Activated T-cell treated with anti-CD3 and anti-CD28 coated beads, Interleukin-2, amount 50 U/mL, for 72 hours (primary cell): ENCODE measurements at regions not wholly inside any gene's neighbourhood (a gene's known extent, or its start where the extent isn't known, plus 50 kb on each side); places are given as distances from the start of the nearest gene placed in this dataset.
"Not testable (repeated sequence)": the region's sequence is repeated elsewhere in the genome, so short reads cannot be mapped to it uniquely, and the experiment has no call there.

Experiments
- ATAC-seq, 2 donors: fragments of 150-1000 bp; cut with Tn5 transposase; replicated peaks in 1 of 2; 2 replicates each; pipeline ENCODE4 v1.10.0; 2021; ENCODE audit warnings: moderate library complexity in 2 of 2, mild to moderate bottlenecking in 1 of 2
- DNase-seq, 2 donors: peaks; one replicate each; pipeline ENCODE4 v3.0.0; 2021 to 2022; ENCODE audit warnings: mixed read lengths in 1 of 2
- H3K27ac Mint-ChIP-seq: one replicate; pipeline ENCODE4 v1.8.0; 2022; ENCODE audit warnings: mild to moderate bottlenecking, moderate library complexity, mixed read lengths
- H3K27me3 Mint-ChIP-seq: one replicate; pipeline ENCODE4 v1.8.0; 2022; ENCODE audit warnings: low read depth, mixed read lengths
- H3K36me3 Mint-ChIP-seq, 2 donors: one replicate each; pipeline ENCODE4 v1.8.0; 2022; ENCODE audit warnings: mixed read lengths in 2 of 2, mild to moderate bottlenecking in 1 of 2; ENCODE audit not compliant: insufficient read depth in 2 of 2
- H3K4me1 Mint-ChIP-seq: one replicate; pipeline ENCODE4 v1.8.0; 2022; ENCODE audit warnings: low read depth, mixed read lengths
- H3K4me3 Mint-ChIP-seq, 2 donors: one replicate each; pipeline ENCODE4 v1.8.0; 2022; ENCODE audit warnings: mild to moderate bottlenecking in 2 of 2, mixed read lengths in 2 of 2, moderate library complexity in 2 of 2
- H3K9me3 Mint-ChIP-seq, 2 donors: one replicate each; pipeline ENCODE4 v1.8.0; 2022; ENCODE audit warnings: mixed read lengths in 2 of 2

GRCh38 chrX:9295551-9295950 is 169.3 kb upstream of the TBL1X start:
- Mint-ChIP-seq H3K27me3 (peaks cover 53% of the 10 kb centered on the region), H3K36me3 (no peaks in the 10 kb centered on the region), H3K4me3 (no peak overlapping the region), H3K9me3 (no peaks in the 10 kb centered on the region), H3K27ac (no peak overlapping the region), H3K4me1 (peaks cover 5% of the 10 kb centered on the region)
- no peak for ATAC-seq
- DNase-seq: no peak

- H3K4me3 Mint-ChIP-seq: no peak overlapping the region
- H3K27ac Mint-ChIP-seq: no peak overlapping the region
- H3K36me3 Mint-ChIP-seq: no peaks in the 10 kb centered on the region
- ATAC-seq (no peak), DNase-seq (no peak)
- H3K4me1 Mint-ChIP-seq: peaks cover 5% of the 10 kb centered on the region
- H3K27me3 Mint-ChIP-seq: peaks cover 33% of the 10 kb centered on the region
- peaks cover 0 to 2% of the 10 kb centered on the region in 2 donors for H3K9me3 Mint-ChIP-seq
Measured at GRCh38 chrX:9298221-9298620, 166.6 kb upstream of the TBL1X start.

- H3K4me1 Mint-ChIP-seq, ATAC-seq, H3K9me3 Mint-ChIP-seq, DNase-seq, H3K36me3 Mint-ChIP-seq, H3K27ac Mint-ChIP-seq, H3K4me3 Mint-ChIP-seq: not testable (repeated sequence)
- H3K27me3 Mint-ChIP-seq: peaks cover 21% of the 10 kb centered on the region
Measured at GRCh38 chrX:9299681-9300080, 165.2 kb upstream of the TBL1X start.

- DNase-seq (no peak), ATAC-seq (no peak)
- H3K9me3 Mint-ChIP-seq: peaks cover 2 to 3% of the 10 kb centered on the region in 2 donors
- H3K4me1 Mint-ChIP-seq: no peaks in the 10 kb centered on the region
- no peaks in the 10 kb centered on the region for H3K36me3 Mint-ChIP-seq
- H3K27me3 Mint-ChIP-seq: peaks cover 7% of the 10 kb centered on the region
- no peak overlapping the region for H3K4me3 Mint-ChIP-seq
- no peak overlapping the region for H3K27ac Mint-ChIP-seq
Measured at GRCh38 chrX:9301836-9302235, 163.0 kb upstream of the TBL1X start.

- H3K4me3 Mint-ChIP-seq: no peak overlapping the region
- no peak overlapping the region for H3K27ac Mint-ChIP-seq
- H3K27me3 Mint-ChIP-seq: peaks cover 7% of the 10 kb centered on the region
- no peak for DNase-seq
- H3K9me3 Mint-ChIP-seq: peaks cover 2 to 3% of the 10 kb centered on the region in 2 donors
- no peak for ATAC-seq
- no peaks in the 10 kb centered on the region for H3K4me1 Mint-ChIP-seq
- H3K36me3 Mint-ChIP-seq: no peaks in the 10 kb centered on the region
Measured at GRCh38 chrX:9302381-9302780, 162.5 kb upstream of the TBL1X start.

GRCh38 chrX:9308426-9308825 is 156.4 kb upstream of the TBL1X start:
- H3K4me3 Mint-ChIP-seq: no peak overlapping the region
- no peak for DNase-seq
- ATAC-seq: no peak
- H3K4me1 Mint-ChIP-seq: peaks cover 3% of the 10 kb centered on the region
- no peak overlapping the region for H3K27ac Mint-ChIP-seq
- H3K36me3 Mint-ChIP-seq: no peaks in the 10 kb centered on the region
- H3K27me3 Mint-ChIP-seq: no peaks in the 10 kb centered on the region
- peaks cover 1 to 2% of the 10 kb centered on the region in 2 donors for H3K9me3 Mint-ChIP-seq

- no peak overlapping the region for H3K27ac Mint-ChIP-seq
- H3K4me3 Mint-ChIP-seq: no peak overlapping the region
- DNase-seq (no peak), ATAC-seq (no peak)
- peaks cover 4% of the 10 kb centered on the region for H3K4me1 Mint-ChIP-seq
- no peaks in the 10 kb centered on the region for H3K36me3 Mint-ChIP-seq
- H3K27me3 Mint-ChIP-seq: no peaks in the 10 kb centered on the region
- H3K9me3 Mint-ChIP-seq: no peaks in the 10 kb centered on the region
Measured at GRCh38 chrX:9310616-9311015, 154.2 kb upstream of the TBL1X start.

- ATAC-seq: no peak
- Mint-ChIP-seq H3K4me1 (peaks cover 4% of the 10 kb centered on the region), H3K36me3 (no peaks in the 10 kb centered on the region)
Measured at GRCh38 chrX:9311421-9312160, 153.3 kb upstream of the TBL1X start.

GRCh38 chrX:9312922-9313867 is 151.7 kb upstream of the TBL1X start:
- Mint-ChIP-seq H3K27ac (no peak overlapping the region), H3K9me3 (no peaks in the 10 kb centered on the region), H3K36me3 (no peaks in the 10 kb centered on the region), H3K4me1 (peaks cover 8% of the 10 kb centered on the region), H3K4me3 (peak overlapping the region in 1 of 2 donors; percentile 32), H3K27me3 (no peaks in the 10 kb centered on the region)
- DNase-seq: peak; percentile 67 to 77
- ATAC-seq: peak; percentile 69 to 87

More at GRCh38 chrX:9311421-9312160, 153.3 kb upstream of the TBL1X start:
- no peak overlapping the region for H3K4me3 Mint-ChIP-seq
- H3K27ac Mint-ChIP-seq: no peak overlapping the region
- no peak for DNase-seq
- H3K9me3 Mint-ChIP-seq: no peaks in the 10 kb centered on the region
- H3K27me3 Mint-ChIP-seq: no peaks in the 10 kb centered on the region

GRCh38 chrX:9315086-9315485 is 149.8 kb upstream of the TBL1X start:
- no peaks in the 10 kb centered on the region for H3K27me3 Mint-ChIP-seq
- no peak for DNase-seq
- no peak overlapping the region for H3K4me3 Mint-ChIP-seq
- H3K36me3 Mint-ChIP-seq: no peaks in the 10 kb centered on the region
- H3K27ac Mint-ChIP-seq: no peak overlapping the region
- no peaks in the 10 kb centered on the region for H3K9me3 Mint-ChIP-seq
- H3K4me1 Mint-ChIP-seq: peaks cover 17% of the 10 kb centered on the region
- no peak for ATAC-seq

GRCh38 chrX:9316096-9316495 is 148.8 kb upstream of the TBL1X start:
- Mint-ChIP-seq H3K27ac (no peak overlapping the region), H3K36me3 (no peaks in the 10 kb centered on the region), H3K4me3 (no peak overlapping the region), H3K9me3 (no peaks in the 10 kb centered on the region), H3K27me3 (no peaks in the 10 kb centered on the region), H3K4me1 (peaks cover 17% of the 10 kb centered on the region)
- ATAC-seq (no peak), DNase-seq (no peak)

GRCh38 chrX:9317176-9317575 is 147.7 kb upstream of the TBL1X start:
- no peaks in the 10 kb centered on the region for H3K27me3 Mint-ChIP-seq
- peaks cover 17% of the 10 kb centered on the region for H3K4me1 Mint-ChIP-seq
- no peaks in the 10 kb centered on the region for H3K36me3 Mint-ChIP-seq
- H3K9me3 Mint-ChIP-seq: no peaks in the 10 kb centered on the region
- ATAC-seq: no peak
- no peak for DNase-seq
- no peak overlapping the region for H3K27ac Mint-ChIP-seq
- no peak overlapping the region for H3K4me3 Mint-ChIP-seq

- no peak overlapping the region for H3K4me3 Mint-ChIP-seq
- no peak overlapping the region for H3K27ac Mint-ChIP-seq
Measured at GRCh38 chrX:9318213-9318612, 146.6 kb upstream of the TBL1X start.

More at GRCh38 chrX:9318213-9318612, 146.6 kb upstream of the TBL1X start:
- Mint-ChIP-seq H3K9me3 (no peaks in the 10 kb centered on the region), H3K36me3 (no peaks in the 10 kb centered on the region), H3K4me1 (peaks cover 16% of the 10 kb centered on the region), H3K27me3 (no peaks in the 10 kb centered on the region)
- peak; percentile 55 to 82 for ATAC-seq
- DNase-seq: peak in 1 of 2 donors; percentile 9
